ENCODE measurements at regions not wholly inside any gene's neighbourhood (a gene's known extent, or its start where the extent isn't known, plus 50 kb on each side); places are given as distances from the start of the nearest gene placed in this dataset.

GRCh38 chr11:70888061-70888460 lies 364.3 kb downstream of the SHANK2 start:
- Histone ChIP-seq H3K9me3 (ENCODE audit: low read length) (no peaks in the 10 kb centered on the region), H3K4me2 (ENCODE audit: low read depth, low read length) (no peak overlapping the region), H2AFZ (ENCODE audit: low read length) (no peak overlapping the region), H3K4me3 (replicated peaks in 1 of 3; ENCODE audit: insufficient read depth in 1 of 3, low read depth in 2 of 3, low read length in 3 of 3) (no peak overlapping the region), H4K20me1 (ENCODE audit: insufficient read depth, low read length) (peaks cover 8% of the 10 kb centered on the region; the same call in 1 of the 2 replicates), H3K9ac (ENCODE audit: insufficient read depth, low read depth, low read length) (no peak overlapping the region), H3K4me1 (ENCODE audit: insufficient read depth, low read length) (peaks cover 13% of the 10 kb centered on the region), H3K79me2 (ENCODE audit: insufficient read depth, low read length) (no peaks in the 10 kb centered on the region), H3K27ac (ENCODE audit: extremely low read length, insufficient read depth, low read length) (no peak overlapping the region), H3K36me3 (replicated peaks in 1 of 2; ENCODE audit: control insufficient read depth in 1 of 2, insufficient read depth in 2 of 2, low read length in 2 of 2) (peaks cover 15 to 44% of the 10 kb centered on the region in 2 experiments), H3K27me3 (ENCODE audit: control insufficient read depth in 1 of 2, insufficient read depth in 2 of 2, low read length in 2 of 2) (no peaks in the 10 kb centered on the region)
- CTCF ChIA-PET (ENCODE audit: low intra/inter-chr PET ratio, low total read pairs) = no interaction called here
- no peak for TF ChIP-seq PTBP1 (IDR thresholded peaks at IDR 0.05; ENCODE audit: low read depth, low read length, poor library complexity, severe bottlenecking)
- no peak for TF ChIP-seq JUNB (CRISPR knock-in tag; IDR thresholded peaks at IDR 0.05; ENCODE audit: borderline replicate concordance)
- no peak for TF ChIP-seq ZNF446 (CRISPR knock-in tag; IDR thresholded peaks at IDR 0.05)
- no peak for TF ChIP-seq ZFP91 (CRISPR knock-in tag; IDR thresholded peaks at IDR 0.05; ENCODE audit: borderline replicate concordance)
- no peak for TF ChIP-seq HNF1B (CRISPR knock-in tag; IDR thresholded peaks at IDR 0.05)
- no peak for TF ChIP-seq ZSCAN9 (CRISPR knock-in tag; IDR thresholded peaks at IDR 0.05; ENCODE audit: borderline replicate concordance)
- no peak for TF ChIP-seq REST (IDR thresholded peaks at IDR 0.05; ENCODE audit: borderline replicate concordance in 1 of 2, low read depth in 1 of 2, low read length in 2 of 2)
- no peak for TF ChIP-seq ZNF619 (CRISPR knock-in tag; IDR thresholded peaks at IDR 0.05)
- no peak for TF ChIP-seq SKI (IDR thresholded peaks at IDR 0.05; ENCODE audit: partially characterized antibody)
- TF ChIP-seq YEATS4 (CRISPR knock-in tag; IDR thresholded peaks at IDR 0.05; ENCODE audit: borderline replicate concordance) = no peak
- no peak for TF ChIP-seq ZNF780A (CRISPR knock-in tag; IDR thresholded peaks at IDR 0.05)
- TF ChIP-seq ZNF224 (CRISPR knock-in tag; IDR thresholded peaks at IDR 0.05) = no peak
- no peak for TF ChIP-seq THAP7 (CRISPR knock-in tag; IDR thresholded peaks at IDR 0.05)
- ATAC-seq (no peak), FAIRE-seq (no peak), DNase-seq (ENCODE audit: low spot score) (no peak)
- intact Hi-C loops (cut with micrococcal nuclease; ENCODE audit: unreplicated experiment) (no loop called here), in situ Hi-C loops (cut with HindIII; ENCODE audit: extremely low pct_ligation_motif_present, low pct_unique_long_range_greater_than_20kb) (no loop called here)
- BruUV-seq (replicated peaks) = no TSS peak
- 97% methylated on average over 6 of the region's 6 CpGs for WGBS (ENCODE audit: low lambda C conversion rate)
- POLR2A ChIA-PET = no interaction called here
